Esophagus muscularis mucosa (tissue), 4 donors: ENCODE measurements at regions not wholly inside any gene's neighbourhood (a gene's known extent, or its start where the extent isn't known, plus 50 kb on each side); places are given as distances from the start of the nearest gene placed in this dataset.

Source experiments
- CTCF ChIP-seq, 3 experiments: fragments of 200-600 bp in 2 of 3; fragments of 450-650 bp in 1 of 3; sonication (generic) in 2 of 3; IDR thresholded peaks; one replicate each; pipeline ENCODE4 v1.5.1; 2017 to 2019; ENCODE audit warnings: antibody characterized with exemption in 3 of 3, mild to moderate bottlenecking in 2 of 3, moderate library complexity in 1 of 3
- EP300 ChIP-seq: sonication (generic); formaldehyde crosslinking; IDR thresholded peaks from one replicate; pipeline ENCODE4 v1.6.1; 2017; ENCODE audit warnings: antibody characterized with exemption
- POLR2A ChIP-seq: fragments of 450-650 bp; IDR thresholded peaks from one replicate; pipeline ENCODE4 v1.6.1; 2017; ENCODE audit warnings: antibody characterized with exemption, moderate library complexity, mild to moderate bottlenecking, low read depth
- POLR2AphosphoS5 ChIP-seq, 2 donors: sonication (generic); formaldehyde crosslinking; IDR thresholded peaks; one replicate each; pipeline ENCODE4 v1.6.1; 2017; ENCODE audit warnings: antibody characterized with exemption in 2 of 2

DNA sequence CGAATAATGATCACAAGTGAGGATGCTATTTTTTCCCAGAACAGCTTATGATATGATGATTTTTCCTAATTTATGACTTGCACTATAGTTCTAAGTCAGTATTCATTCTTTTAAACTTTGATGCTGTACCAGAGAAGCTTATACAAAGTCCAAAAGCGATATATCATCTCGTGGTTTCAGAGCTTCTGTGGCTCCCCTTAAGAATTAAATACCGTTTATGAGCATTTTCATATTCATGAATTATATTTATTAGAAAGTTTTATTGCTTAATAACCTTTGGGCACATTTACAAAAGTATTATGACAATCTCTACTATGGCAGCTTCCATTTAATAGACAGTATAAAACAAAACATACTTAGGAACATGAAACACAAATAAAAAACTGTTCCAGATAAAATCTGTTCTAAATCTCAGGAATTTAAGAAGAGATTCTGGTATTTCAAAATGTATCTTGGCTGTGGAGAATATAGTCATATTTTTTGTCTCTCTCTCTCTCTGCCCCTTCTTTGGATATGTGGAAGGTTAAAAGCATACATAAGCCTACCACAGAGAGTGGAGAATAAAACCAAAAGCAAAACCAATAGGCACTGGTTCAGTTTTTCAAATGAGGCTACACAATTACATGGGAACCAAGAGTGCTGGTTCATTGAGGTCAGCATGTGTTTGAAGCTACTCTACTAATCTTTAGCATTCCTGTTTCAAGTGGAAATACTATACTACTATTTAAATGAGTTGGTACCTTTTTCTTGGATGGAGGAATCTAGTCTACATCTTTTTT is 884.5 kb upstream of the GJE1 start:
- TF ChIP-seq POLR2AphosphoS5 (IDR thresholded peaks at IDR 0.05) (no peak), POLR2A (no peak), CTCF (IDR thresholded peaks at IDR 0.05) (no peak), EP300 (no peak)
